CD14-positive monocyte (primary cell): ENCODE measurements at regions not wholly inside any gene's neighbourhood (a gene's known extent, or its start where the extent isn't known, plus 50 kb on each side); places are given as distances from the start of the nearest gene placed in this dataset.

ENCODE experiments used
- DNase-seq, 3 donors: peaks; one replicate each; pipeline ENCODE4 v3.0.0-alpha.2; 2011 to 2022
- H2AFZ ChIP-seq: 2 replicates; pipeline ENCODE4 v1.6.0; 2012; ENCODE audit warnings: mild to moderate bottlenecking, low read depth, low read length, inconsistent platforms; ENCODE audit not compliant: insufficient read depth, poor library complexity, severe bottlenecking
- H3K27ac ChIP-seq, 2 donors: 1 replicate in 1 of 2; 2 replicates in 1 of 2; pipeline ENCODE4 v1.5.1; 2012 to 2013; ENCODE audit warnings: low read length in 2 of 2, control low read depth in 1 of 2, inconsistent platforms in 1 of 2, low read depth in 1 of 2, mild to moderate bottlenecking in 1 of 2
- H3K27me3 ChIP-seq, 2 donors: one replicate each; pipeline versions ENCODE4 v1.6.0 to v1.6.1; 2011 to 2013; ENCODE audit warnings: low read length in 2 of 2; ENCODE audit not compliant: control insufficient read depth in 2 of 2, insufficient read depth in 2 of 2
- H3K36me3 ChIP-seq, 2 donors: replicated peaks in 1 of 2; 1 replicate in 1 of 2; 2 replicates in 1 of 2; pipeline versions ENCODE4 v1.5.1 to v1.6.1; 2012 to 2013; ENCODE audit warnings: low read length in 2 of 2, control low read depth in 1 of 2, inconsistent platforms in 1 of 2, mild to moderate bottlenecking in 1 of 2; ENCODE audit not compliant: insufficient read depth in 2 of 2, control insufficient read depth in 1 of 2
- H3K4me1 ChIP-seq, 2 donors: 1 replicate in 1 of 2; 2 replicates in 1 of 2; pipeline versions ENCODE4 v1.5.1 to v1.6.1; 2012 to 2013; ENCODE audit warnings: low read length in 2 of 2, control low read depth in 1 of 2, inconsistent platforms in 1 of 2, mild to moderate bottlenecking in 1 of 2, moderate library complexity in 1 of 2; ENCODE audit not compliant: insufficient read depth in 2 of 2, control insufficient read depth in 1 of 2
- H3K4me2 ChIP-seq: replicated peaks from 2 replicates; pipeline ENCODE3; 2012; ENCODE audit warnings: low read length, moderate library complexity, mild to moderate bottlenecking; ENCODE audit not compliant: poor library complexity, severe bottlenecking; ENCODE audit errors: extremely low read depth
- H3K4me3 ChIP-seq, 3 experiments: fragments of 200-600 bp in 1 of 3; sonication (generic) in 1 of 3; replicated peaks in 1 of 3; 1 replicate in 2 of 3; 2 replicates in 1 of 3; pipeline ENCODE4 v1.5.1; 2011 to 2013; ENCODE audit warnings: low read length in 3 of 3, mild to moderate bottlenecking in 3 of 3, control low read depth in 2 of 3, low read depth in 2 of 3, inconsistent platforms in 1 of 3, moderate library complexity in 1 of 3
- H3K79me2 ChIP-seq: 2 replicates; pipeline ENCODE4 v1.6.0; 2012; ENCODE audit warnings: mild to moderate bottlenecking, control low read depth, inconsistent platforms, low read length, moderate library complexity; ENCODE audit not compliant: insufficient read depth
- H3K9ac ChIP-seq: 2 replicates; pipeline ENCODE4 v1.6.0; 2017; ENCODE audit warnings: low read length, mild to moderate bottlenecking; ENCODE audit not compliant: insufficient read depth, poor library complexity, severe bottlenecking
- H3K9me3 ChIP-seq, 2 donors: replicated peaks in 1 of 2; 1 replicate in 1 of 2; 2 replicates in 1 of 2; pipeline versions ENCODE4 v1.5.1 to v1.6.1; 2012 to 2013; ENCODE audit warnings: low read length in 2 of 2, control low read depth in 1 of 2; ENCODE audit not compliant: control insufficient read depth in 1 of 2, insufficient read depth in 1 of 2
- H4K20me1 ChIP-seq: 2 replicates; pipeline ENCODE4 v1.6.0; 2012; ENCODE audit warnings: mild to moderate bottlenecking, low read length, control low read depth, moderate library complexity; ENCODE audit not compliant: insufficient read depth
- H3K27ac Mint-ChIP-seq, 7 donors: one replicate each; pipeline ENCODE4 v1.8.0; 2020; ENCODE audit warnings: mild to moderate bottlenecking in 7 of 7, mixed read lengths in 7 of 7, moderate library complexity in 6 of 7, inconsistent platforms in 2 of 7
- H3K27me3 Mint-ChIP-seq, 3 donors: one replicate each; pipeline ENCODE4 v1.8.0; 2021 to 2022; ENCODE audit warnings: low read depth in 3 of 3, mild to moderate bottlenecking in 3 of 3, mixed read lengths in 3 of 3, moderate library complexity in 3 of 3, inconsistent platforms in 1 of 3
- H3K36me3 Mint-ChIP-seq, 2 donors: one replicate each; pipeline ENCODE4 v1.8.0; 2020; ENCODE audit warnings: mixed read lengths in 2 of 2, inconsistent platforms in 1 of 2, mild to moderate bottlenecking in 1 of 2
- H3K4me1 Mint-ChIP-seq: one replicate; pipeline ENCODE4 v1.8.0; 2020; ENCODE audit warnings: mild to moderate bottlenecking, mixed read lengths
- H3K4me3 Mint-ChIP-seq, 2 donors: one replicate each; pipeline ENCODE4 v1.8.0; 2020; ENCODE audit warnings: mild to moderate bottlenecking in 2 of 2, mixed read lengths in 2 of 2, moderate library complexity in 1 of 2
- H3K9me3 Mint-ChIP-seq, 7 donors: one replicate each; pipeline ENCODE4 v1.8.0; 2020 to 2022; ENCODE audit warnings: mixed read lengths in 7 of 7, mild to moderate bottlenecking in 6 of 7, moderate library complexity in 6 of 7, inconsistent platforms in 2 of 7
- CTCF ChIP-seq: fragments of 200-600 bp; IDR thresholded peaks from one replicate; pipeline ENCODE4 v1.8.0; 2022; ENCODE audit warnings: antibody characterized with exemption, mild to moderate bottlenecking
- WGBS: methylation state at CpG from one replicate; pipeline ENCODE4 v1.1.5; 2013; ENCODE audit warnings: missing lambda C conversion rate; ENCODE audit not compliant: insufficient coverage; 5-methylcytosine and 5-hydroxymethylcytosine counted together
- intact Hi-C, 2 donors: fragments of 100-400 bp; cut with micrococcal nuclease; formaldehyde crosslinking; loops; one replicate each; pipeline versions ENCODE4 v1.15.0 to v1.15.1; 2023

DNA sequence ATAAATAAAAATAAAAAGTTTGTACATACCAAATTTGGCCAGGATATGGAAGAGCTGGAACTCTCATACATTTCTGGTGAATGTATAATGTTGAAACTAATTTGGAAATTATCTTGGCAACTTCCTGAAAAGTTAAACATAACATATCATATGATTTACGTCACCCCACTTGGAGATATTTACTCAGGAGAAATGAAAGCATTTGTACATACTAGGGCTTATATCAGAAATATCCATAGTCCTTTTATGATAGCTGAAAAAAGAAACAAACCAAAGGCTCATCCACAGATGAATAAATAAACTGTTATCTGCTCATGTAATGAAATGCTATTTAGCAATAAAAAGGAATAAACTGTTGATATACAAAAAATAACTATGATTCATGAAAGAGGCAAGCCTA, 318.2 kb upstream of the NRXN1 start:
- Histone ChIP-seq H3K4me3 (no peak overlapping the region), H3K36me3 (no peaks in the 10 kb centered on the region), H2AFZ (no peak overlapping the region), H3K27me3 (no peaks in the 10 kb centered on the region), H3K27ac (no peak overlapping the region), H3K4me1 (no peaks in the 10 kb centered on the region), H4K20me1 (no peaks in the 10 kb centered on the region), H3K9ac (no peak overlapping the region), H3K4me2 (no peak overlapping the region), H3K9me3 (no peaks in the 10 kb centered on the region), H3K79me2 (no peaks in the 10 kb centered on the region)
- TF ChIP-seq CTCF, result no peak
- H3K4me1 Mint-ChIP-seq, result no peaks in the 10 kb centered on the region
- no peak overlapping the region for H3K4me3 Mint-ChIP-seq
- no peak overlapping the region for H3K27ac Mint-ChIP-seq
- no peak for DNase-seq
- WGBS, result no CpG with 5 or more reads among the region's 1 CpG
- H3K27me3 Mint-ChIP-seq, result peaks cover 0 to 2% (median 0%) of the 10 kb centered on the region in 3 donors
- intact Hi-C loops, result no loop called here
- peaks cover 0 to 6% (median 3%) of the 10 kb centered on the region in 7 donors for H3K9me3 Mint-ChIP-seq
- no peaks in the 10 kb centered on the region for H3K36me3 Mint-ChIP-seq

GRCh38 chr2:51344886-51345285, 313.0 kb upstream of the NRXN1 start:
- TF ChIP-seq CTCF, result no peak
- H3K79me2 ChIP-seq, result no peaks in the 10 kb centered on the region
- no peaks in the 10 kb centered on the region for H3K4me1 Mint-ChIP-seq
- intact Hi-C loops, result no loop called here
- no peaks in the 10 kb centered on the region for H3K36me3 ChIP-seq
- H3K27ac ChIP-seq, result no peak overlapping the region
- H3K4me2 ChIP-seq, result no peak overlapping the region
- H2AFZ ChIP-seq, result no peak overlapping the region
- H3K4me1 ChIP-seq, result no peaks in the 10 kb centered on the region
- no peaks in the 10 kb centered on the region for H3K27me3 ChIP-seq
- no peaks in the 10 kb centered on the region for H4K20me1 ChIP-seq
- H3K27me3 Mint-ChIP-seq, result peaks cover 0 to 2% (median 0%) of the 10 kb centered on the region in 3 donors
- no peak overlapping the region for H3K9ac ChIP-seq
- no peak overlapping the region for H3K4me3 Mint-ChIP-seq
- WGBS, result no CpG with 5 or more reads among the region's 2 CpGs
- no peaks in the 10 kb centered on the region for H3K36me3 Mint-ChIP-seq
- no peak overlapping the region for H3K4me3 ChIP-seq
- peaks cover 4 to 5% of the 10 kb centered on the region in 2 donors for H3K9me3 ChIP-seq
- DNase-seq, result no peak
- no peak overlapping the region for H3K27ac Mint-ChIP-seq
- peaks cover 0 to 6% (median 3%) of the 10 kb centered on the region in 7 donors for H3K9me3 Mint-ChIP-seq
